HepG2 (cell line): ENCODE measurements at regions not wholly inside any gene's neighbourhood (a gene's known extent, or its start where the extent isn't known, plus 50 kb on each side); places are given as distances from the start of the nearest gene placed in this dataset.

Experiments
- ATAC-seq: fragments of 200-7000 bp; cut with Tn5 transposase; 3 replicates; pipeline ENCODE4 v1.9.1; 2020; ENCODE audit warnings: mild to moderate bottlenecking, moderate library complexity
- BruUV-seq: library from RNA; stranded (reverse); fragments of 400-500 nt; replicated peaks from 2 replicates; lab custom pipeline; 2021; lab: Mats Ljungman, UMichigan
- CTCF ChIA-PET: fragments of 300-600 bp; formaldehyde crosslinking; extraction: SDS; loops from one replicate; lab custom pipeline; 2021; ENCODE audit warnings: low total read pairs, inconsistent platforms, low intra/inter-chr PET ratio; lab: Yijun Ruan, JAX
- POLR2A ChIA-PET: fragments of 350-600 bp; sonication (Branson Sonifier 250); formaldehyde crosslinking; loops from one replicate; lab custom pipeline; 2020; ENCODE audit warnings: antibody characterized with exemption, inconsistent platforms; lab: Yijun Ruan, JAX
- DNase-seq: peaks from one replicate; pipeline ENCODE4 v3.0.0-alpha.2; 2015; ENCODE audit warnings: low spot score
- FAIRE-seq: peaks from 3 replicates; lab custom pipeline; 2011; peaks lifted over from hg19 to GRCh38; lab: Jason Lieb, UNC
- H2AFZ ChIP-seq: one replicate; pipeline ENCODE4 v1.6.1; 2011; ENCODE audit warnings: low read length, inconsistent platforms
- H3K27ac ChIP-seq: fragments of 300-600 bp; 3 replicates; pipeline ENCODE4 v1.8.0; 2011; ENCODE audit warnings: mixed run types, mild to moderate bottlenecking, mixed read lengths, low read length, inconsistent platforms; ENCODE audit not compliant: insufficient read depth; ENCODE audit errors: extremely low read length
- H3K27me3 ChIP-seq, 2 experiments: fragments of 200-600 bp in 1 of 2; 2 replicates in 1 of 2; 3 replicates in 1 of 2; pipeline versions ENCODE4 v1.6.0 to v1.8.0; 2011; ENCODE audit warnings: low read length in 2 of 2, mild to moderate bottlenecking in 2 of 2, moderate library complexity in 2 of 2, inconsistent platforms in 1 of 2; ENCODE audit not compliant: insufficient read depth in 2 of 2, control insufficient read depth in 1 of 2
- H3K36me3 ChIP-seq, 2 experiments: fragments of 200-600 bp in 1 of 2; replicated peaks in 1 of 2; 2 replicates in 1 of 2; 3 replicates in 1 of 2; pipeline versions ENCODE4 v1.5.1 to v1.8.0; 2011; ENCODE audit warnings: low read length in 2 of 2, inconsistent platforms in 1 of 2; ENCODE audit not compliant: insufficient read depth in 2 of 2, control insufficient read depth in 1 of 2
- H3K4me1 ChIP-seq: 2 replicates; pipeline ENCODE4 v1.5.1; 2012; ENCODE audit warnings: low read length, inconsistent platforms; ENCODE audit not compliant: insufficient read depth
- H3K4me2 ChIP-seq: 2 replicates; pipeline ENCODE4 v1.6.0; 2011; ENCODE audit warnings: low read depth, low read length, inconsistent platforms
- H3K4me3 ChIP-seq, 3 experiments: fragments of 200-600 bp in 1 of 3; sonication (generic), shearing (Covaris generic) in 1 of 3; replicated peaks in 1 of 3; 2 replicates each; pipeline ENCODE4 v1.5.1; 2011 to 2016; ENCODE audit warnings: low read length in 3 of 3, inconsistent platforms in 2 of 3, low read depth in 2 of 3, mild to moderate bottlenecking in 2 of 3, control low read depth in 1 of 3, mixed read lengths in 1 of 3; ENCODE audit not compliant: insufficient read depth in 1 of 3
- H3K79me2 ChIP-seq: one replicate; pipeline ENCODE4 v1.6.1; 2011; ENCODE audit warnings: low read length, inconsistent platforms; ENCODE audit not compliant: insufficient read depth
- H3K9ac ChIP-seq: 2 replicates; pipeline ENCODE4 v1.6.0; 2011; ENCODE audit warnings: mild to moderate bottlenecking, low read depth, low read length, inconsistent platforms; ENCODE audit not compliant: insufficient read depth
- H3K9me3 ChIP-seq: 2 replicates; pipeline ENCODE4 v1.5.1; 2012; ENCODE audit warnings: mild to moderate bottlenecking, low read length
- H4K20me1 ChIP-seq: 2 replicates; pipeline ENCODE4 v1.6.0; 2011; ENCODE audit warnings: inconsistent platforms, mild to moderate bottlenecking, low read length, moderate library complexity; ENCODE audit not compliant: insufficient read depth
- KLF12 ChIP-seq: sonication (generic); formaldehyde crosslinking; IDR thresholded peaks from 2 replicates; pipeline ENCODE4 v1.4.0; 2020; ENCODE audit warnings: missing genetic modification reagents, borderline replicate concordance
- KLF6 ChIP-seq: IDR thresholded peaks from 2 replicates; pipeline ENCODE4 v1.8.0; 2016; ENCODE audit warnings: missing biosample characterization, missing genetic modification reagents
- MAFG ChIP-seq: sonication (generic); formaldehyde crosslinking; IDR thresholded peaks from 2 replicates; pipeline ENCODE4 v1.5.1; 2020; ENCODE audit warnings: mild to moderate bottlenecking, missing genetic modification reagents
- TOE1 ChIP-seq: sonication (generic); formaldehyde crosslinking; IDR thresholded peaks from 2 replicates; pipeline ENCODE4 v1.4.0; 2020; ENCODE audit warnings: mild to moderate bottlenecking, missing genetic modification reagents
- ZC3H13 ChIP-seq: sonication (generic); formaldehyde crosslinking; IDR thresholded peaks from 2 replicates; pipeline ENCODE4 v1.8.1; 2023; ENCODE audit warnings: mild to moderate bottlenecking, missing genetic modification reagents, moderate library complexity
- ZMYM4 ChIP-seq: sonication (generic); formaldehyde crosslinking; IDR thresholded peaks from 2 replicates; pipeline ENCODE4 v1.8.1; 2023; ENCODE audit warnings: mild to moderate bottlenecking, missing genetic modification reagents
- ZNF878 ChIP-seq: sonication (generic); formaldehyde crosslinking; IDR thresholded peaks from 2 replicates; pipeline ENCODE4 v1.8.1; 2023; ENCODE audit warnings: mild to moderate bottlenecking, missing genetic modification reagents, moderate library complexity
- WGBS: methylation state at CpG from one replicate; pipeline ENCODE4 v1.1.6; 2017; ENCODE audit warnings: low lambda C conversion rate; 5-methylcytosine and 5-hydroxymethylcytosine counted together
- in situ Hi-C: cut with HindIII; loops from 2 replicates; pipeline ENCODE4 v1.10.0; 2017; ENCODE audit warnings: low pct_unique_long_range_greater_than_20kb; ENCODE audit not compliant: extremely low pct_ligation_motif_present
- intact Hi-C: fragments of 100-400 bp; cut with micrococcal nuclease; formaldehyde crosslinking; loops from one replicate; pipeline ENCODE4 v1.10.0; 2022; ENCODE audit not compliant: unreplicated experiment

GRCh38 chr3:145224886-145225285 lies 936.1 kb downstream of the PLOD2 start:
- ATAC-seq = no peak
- CTCF ChIA-PET = no interaction called here
- Histone ChIP-seq H4K20me1 (no peaks in the 10 kb centered on the region), H3K4me1 (no peaks in the 10 kb centered on the region), H3K27ac (no peak overlapping the region), H3K4me3 (no peak overlapping the region), H2AFZ (no peak overlapping the region), H3K27me3 (no peaks in the 10 kb centered on the region), H3K9ac (no peak overlapping the region), H3K79me2 (no peaks in the 10 kb centered on the region), H3K36me3 (no peaks in the 10 kb centered on the region), H3K9me3 (no peaks in the 10 kb centered on the region), H3K4me2 (no peak overlapping the region)
- in situ Hi-C loops (no loop called here), intact Hi-C loops (no loop called here)
- FAIRE-seq = no peak
- TF ChIP-seq KLF12 (CRISPR knock-in tag) = no peak
- no peak for TF ChIP-seq ZC3H13 (CRISPR knock-in tag)
- TF ChIP-seq KLF6 = no peak
- TF ChIP-seq ZMYM4 (CRISPR knock-in tag) = no peak
- TF ChIP-seq ZNF878 (CRISPR knock-in tag) = no peak
- no peak for TF ChIP-seq MAFG (CRISPR knock-in tag)
- POLR2A ChIA-PET = no interaction called here
- BruUV-seq = no TSS peak
- WGBS = 0% methylated on average over 1 of the region's 1 CpG
- no peak for DNase-seq

- POLR2A ChIA-PET = no interaction called here
- no peak overlapping the region for H3K4me3 ChIP-seq
- no peak overlapping the region for H3K27ac ChIP-seq
- H3K27me3 ChIP-seq = no peaks in the 10 kb centered on the region
- no peak overlapping the region for H2AFZ ChIP-seq
- no peaks in the 10 kb centered on the region for H3K79me2 ChIP-seq
- H3K4me1 ChIP-seq = no peaks in the 10 kb centered on the region
- no peak overlapping the region for H3K4me2 ChIP-seq
- no peak for TF ChIP-seq TOE1 (CRISPR knock-in tag)
- BruUV-seq = no TSS peak
- no peaks in the 10 kb centered on the region for H3K36me3 ChIP-seq
- intact Hi-C loops (no loop called here), in situ Hi-C loops (no loop called here)
- H3K9me3 ChIP-seq = peaks cover 6% of the 10 kb centered on the region; the same call in 1 of the 2 replicates
- CTCF ChIA-PET = no interaction called here
- no peak for DNase-seq
- H4K20me1 ChIP-seq = no peaks in the 10 kb centered on the region
- no peak for FAIRE-seq
- no peak overlapping the region for H3K9ac ChIP-seq
- no peak for ATAC-seq
Observed at GRCh38 chr3:145243875-145244274, 917.1 kb downstream of the PLOD2 start.
